GM12878 (cell line): ENCODE measurements at regions not wholly inside any gene's neighbourhood (a gene's known extent, or its start where the extent isn't known, plus 50 kb on each side); places are given as distances from the start of the nearest gene placed in this dataset.

Experiments used
- ATAC-seq: fragments of 200-7000 bp; cut with Tn5 transposase; 3 replicates; pipeline ENCODE4 v1.9.1; 2020; ENCODE audit warnings: mild to moderate bottlenecking, moderate library complexity
- BruUV-seq: library from RNA; stranded (reverse); fragments of 400-500 nt; replicated peaks from 2 replicates; lab custom pipeline; 2021; lab: Mats Ljungman, UMichigan
- CTCF ChIA-PET: fragments of 300-600 bp; sonication (Branson Sonifier 250); formaldehyde crosslinking; extraction: SDS; loops from one replicate; lab custom pipeline; 2021; ENCODE audit warnings: inconsistent platforms; lab: Yijun Ruan, JAX
- POLR2A ChIA-PET: fragments of 350-600 bp; formaldehyde crosslinking; extraction: SDS; loops from one replicate; lab custom pipeline; 2021; ENCODE audit warnings: inconsistent platforms; lab: Charles Lee
- RAD21 ChIA-PET: fragments of 300-600 bp; sonication (Branson Sonifier 250); formaldehyde crosslinking; loops from one replicate; lab custom pipeline; 2023; ENCODE audit warnings: antibody characterized with exemption; ENCODE audit not compliant: unreplicated experiment; lab: Charles Lee
- SMC1A ChIA-PET: fragments of 300-600 bp; sonication (Branson Sonifier 250); formaldehyde crosslinking; loops from one replicate; lab custom pipeline; 2023; ENCODE audit not compliant: unreplicated experiment, uncharacterized antibody; lab: Charles Lee
- DNase-seq: peaks from one replicate; pipeline ENCODE4 v3.0.0-alpha.2; 2011; ENCODE audit warnings: low read depth, low spot score
- FAIRE-seq: peaks from 3 replicates; lab custom pipeline; 2011; peaks lifted over from hg19 to GRCh38; lab: Jason Lieb, UNC
- H2AFZ ChIP-seq: 2 replicates; pipeline ENCODE4 v1.6.0; 2011; ENCODE audit warnings: low read depth, low read length, control low read depth; ENCODE audit not compliant: control insufficient read depth
- H3K27ac ChIP-seq: 2 replicates; pipeline ENCODE4 v1.5.1; 2011; ENCODE audit warnings: control low read depth; ENCODE audit not compliant: control insufficient read depth, insufficient read depth
- H3K27me3 ChIP-seq, 2 experiments: replicated peaks in 1 of 2; 2 replicates each; pipeline versions ENCODE4 v1.6.0 to v1.6.1; 2011; ENCODE audit warnings: low read length in 1 of 2; ENCODE audit not compliant: control insufficient read depth in 2 of 2, insufficient read depth in 2 of 2
- H3K36me3 ChIP-seq, 2 experiments: 2 replicates each; pipeline ENCODE4 v1.5.1; 2011; ENCODE audit warnings: low read length in 1 of 2; ENCODE audit not compliant: control insufficient read depth in 2 of 2, insufficient read depth in 2 of 2
- H3K4me1 ChIP-seq: 2 replicates; pipeline ENCODE4 v1.6.1; 2011; ENCODE audit warnings: mild to moderate bottlenecking, low read length, moderate library complexity, mixed read lengths; ENCODE audit not compliant: control insufficient read depth, insufficient read depth
- H3K4me2 ChIP-seq: 2 replicates; pipeline ENCODE4 v1.6.0; 2011; ENCODE audit warnings: control low read depth; ENCODE audit not compliant: control insufficient read depth, insufficient read depth
- H3K4me3 ChIP-seq: fragments of 200-600 bp; sonication (generic); 2 replicates; pipeline ENCODE4 v1.5.1; 2016
- H3K79me2 ChIP-seq: 2 replicates; pipeline ENCODE4 v1.6.0; 2011; ENCODE audit warnings: low read length; ENCODE audit not compliant: control insufficient read depth, insufficient read depth
- H3K9ac ChIP-seq: 2 replicates; pipeline ENCODE4 v1.8.0; 2011; ENCODE audit warnings: low read length, control low read depth, mixed read lengths; ENCODE audit not compliant: control insufficient read depth, insufficient read depth
- H3K9me3 ChIP-seq: replicated peaks from 3 replicates; pipeline ENCODE4 v1.5.1; 2011; ENCODE audit warnings: mild to moderate bottlenecking, low read length; ENCODE audit not compliant: control insufficient read depth, insufficient read depth
- H4K20me1 ChIP-seq: 2 replicates; pipeline ENCODE4 v1.6.0; 2011; ENCODE audit not compliant: control insufficient read depth, insufficient read depth
- BHLHE40 ChIP-seq, 2 experiments: fragments of 450-650 bp in 1 of 2; IDR thresholded peaks; 2 replicates each; pipeline ENCODE4 v1.6.1; 2011 to 2017; ENCODE audit warnings: low read depth in 2 of 2, borderline replicate concordance in 1 of 2, improper control_type of control experiment in 1 of 2, low read length in 1 of 2, mild to moderate bottlenecking in 1 of 2
- CTCF ChIP-seq, 3 experiments: IDR thresholded peaks in 2 of 3; conservative IDR thresholded peaks in 1 of 3; 2 replicates each; pipeline ENCODE4 v1.5.1; 2011; ENCODE audit warnings: low read depth in 3 of 3, low read length in 3 of 3, mild to moderate bottlenecking in 3 of 3, control low read depth in 2 of 3, moderate library complexity in 2 of 3, inconsistent platforms in 1 of 3, mixed read lengths in 1 of 3; ENCODE audit not compliant: control insufficient read depth in 2 of 3, insufficient read depth in 1 of 3; ENCODE audit errors: extremely low read depth in 1 of 3
- ETV6 ChIP-seq, 2 experiments: fragments of 450-650 bp in 1 of 2; IDR thresholded peaks in 1 of 2; conservative IDR thresholded peaks in 1 of 2; 2 replicates each; pipeline ENCODE4 v1.6.1; 2014; ENCODE audit warnings: antibody characterized with exemption in 1 of 2, borderline replicate concordance in 1 of 2, low read depth in 1 of 2, mild to moderate bottlenecking in 1 of 2, moderate library complexity in 1 of 2
- EZH2 ChIP-seq: IDR thresholded peaks from 2 replicates; pipeline ENCODE4 v1.6.1; 2012; ENCODE audit warnings: low read depth, mild to moderate bottlenecking, control low read depth, inconsistent platforms, low read length, borderline replicate concordance; ENCODE audit not compliant: control insufficient read depth
- MAX ChIP-seq: IDR thresholded peaks from 2 replicates; pipeline ENCODE4 v1.6.1; 2012; ENCODE audit warnings: low read depth, low read length, improper control_type of control experiment
- MYB ChIP-seq: fragments of 150-350 bp; IDR thresholded peaks from 2 replicates; pipeline ENCODE4 v1.6.1; 2014; ENCODE audit warnings: mild to moderate bottlenecking, low read depth, low read length, borderline replicate concordance
- SMARCA5 ChIP-seq: fragments of 450-650 bp; IDR thresholded peaks from 2 replicates; pipeline ENCODE4 v1.6.1; 2017; ENCODE audit warnings: mild to moderate bottlenecking
- SPI1 ChIP-seq: IDR thresholded peaks from 2 replicates; pipeline ENCODE4 v1.6.1; 2011; ENCODE audit warnings: low read depth, mild to moderate bottlenecking, low read length, moderate library complexity, borderline replicate concordance; ENCODE audit not compliant: insufficient read depth
- SREBF1 ChIP-seq: IDR thresholded peaks from 2 replicates; pipeline ENCODE4 v1.6.1; 2012; ENCODE audit warnings: mild to moderate bottlenecking, low read length
- SREBF2 ChIP-seq: IDR thresholded peaks from 2 replicates; pipeline ENCODE4 v1.6.1; 2012; ENCODE audit warnings: mild to moderate bottlenecking, low read length
- SRF ChIP-seq, 2 experiments: IDR thresholded peaks; 2 replicates each; pipeline ENCODE4 v1.6.1; 2011; ENCODE audit warnings: low read depth in 2 of 2, low read length in 2 of 2, mild to moderate bottlenecking in 1 of 2, moderate library complexity in 1 of 2
- TARDBP ChIP-seq: IDR thresholded peaks from 2 replicates; pipeline ENCODE4 v1.6.1; 2016; ENCODE audit warnings: borderline replicate concordance
- ZBTB4 ChIP-seq: fragments of 450-650 bp; formaldehyde crosslinking; IDR thresholded peaks from 2 replicates; pipeline ENCODE4 v1.4.0; 2022; ENCODE audit warnings: mild to moderate bottlenecking, moderate library complexity
- ZNF274 ChIP-seq: IDR thresholded peaks from one replicate; pipeline ENCODE4 v1.8.0; 2011; ENCODE audit not compliant: insufficient read length, insufficient read depth
- WGBS: methylation state at CpG from one replicate; pipeline ENCODE4 v1.1.6; 2016; ENCODE audit warnings: low lambda C conversion rate; ENCODE audit not compliant: insufficient replicate concordance, insufficient coverage; ENCODE audit errors: missing lambda C conversion rate; 5-methylcytosine and 5-hydroxymethylcytosine counted together
- in situ Hi-C: fragments of 300-500 bp; cut with MboI; formaldehyde crosslinking; loops from 9 replicates; pipeline ENCODE4 v1.14.3; 2018; ENCODE audit warnings: mixed read lengths
- intact Hi-C: fragments of 100-400 bp; cut with micrococcal nuclease; formaldehyde crosslinking; loops from one replicate; pipeline ENCODE4 v1.14.2; 2022; ENCODE audit not compliant: unreplicated experiment

- intact Hi-C loops (loop anchor here (1.0 to 10.0 kb wide), 10 partner anchors 68 to 800 kb away; partner anchors contain the start of gene ID2), in situ Hi-C loops (loop anchor here (10.0 kb wide), 1 partner anchor 450 kb away; the partner anchor contains the start of gene ID2)
- H3K27ac ChIP-seq, result peak overlapping the region; percentile 41
- peak overlapping the region; percentile 64 for H3K4me2 ChIP-seq
- no peaks in the 10 kb centered on the region for H3K27me3 ChIP-seq
- no peaks in the 10 kb centered on the region for H4K20me1 ChIP-seq
- peaks cover 2% of the 10 kb centered on the region for H3K9me3 ChIP-seq
- H3K36me3 ChIP-seq, result no peaks in the 10 kb centered on the region
- ChIA-PET POLR2A (interaction anchor here (0.6 to 2.8 kb wide), 8 partner anchors 9 to 181 kb away, joined by 3 to 10 read pairs (median 3); no protein-coding TSS in a partner anchor), SMC1A (interaction anchor here (0.6 to 9.8 kb wide), 38 partner anchors 11 to 807 kb away, joined by 3 to 125 read pairs (median 4); no protein-coding TSS in a partner anchor), RAD21 (interaction anchor here (0.7 to 4.1 kb wide), 28 partner anchors 11 to 808 kb away, joined by 3 to 23 read pairs (median 3); no protein-coding TSS in a partner anchor), CTCF (interaction anchor here (1.0 to 2.0 kb wide), 11 partner anchors 18 to 510 kb away, joined by 3 to 6 read pairs (median 4); no protein-coding TSS in a partner anchor)
- FAIRE-seq (peak; percentile 84), ATAC-seq (peak; percentile 88), DNase-seq (peak; percentile 90)
- H3K4me3 ChIP-seq, result peak overlapping the region; percentile 26; the same call in 1 of the 2 replicates
- H3K9ac ChIP-seq, result no peak overlapping the region
- peaks cover 39% of the 10 kb centered on the region for H3K4me1 ChIP-seq
- H3K79me2 ChIP-seq, result no peaks in the 10 kb centered on the region
- no TSS peak for BruUV-seq
- 5% methylated on average over 13 of the region's 13 CpGs for WGBS
- no peak overlapping the region; the same call in 1 of the 2 replicates for H2AFZ ChIP-seq
- no peak for TF ChIP-seq MYB
- no peak for TF ChIP-seq ZNF274
- 0 out of 4 replicates have a peak, but pooled peaks of 1 of the 2 experiments have one; percentile 25 for TF ChIP-seq SRF (IDR thresholded peaks at IDR 0.05; ENCODE audit: low read depth in 2 of 2, low read length in 2 of 2)
- no peak for TF ChIP-seq MAX
- TF ChIP-seq ETV6 (conservative IDR thresholded peaks at IDR 0.05 in 1 of 2, IDR thresholded peaks at IDR 0.05 in 1 of 2; ENCODE audit: borderline replicate concordance in 1 of 2, low read depth in 1 of 2), result peak in 1 of 2 experiments; percentile 23; a peak in 1 of 4 replicates
- TF ChIP-seq SMARCA5, result no peak; the same call in 1 of the 2 replicates
- TF ChIP-seq TARDBP, result no peak
- TF ChIP-seq SREBF1, result no peak
- peak; percentile 82 to 91 for TF ChIP-seq BHLHE40 (IDR thresholded peaks at IDR 0.05; ENCODE audit: borderline replicate concordance in 1 of 2, low read depth in 2 of 2, low read length in 1 of 2)
- TF ChIP-seq ZBTB4 (CRISPR knock-in tag), result no peak
- no peak for TF ChIP-seq EZH2
- TF ChIP-seq SREBF2, result no peak
- TF ChIP-seq SPI1, result no peak
- no peak for TF ChIP-seq CTCF (IDR thresholded peaks at IDR 0.05 in 2 of 3, conservative IDR thresholded peaks at IDR 0.05 in 1 of 3; ENCODE audit: control insufficient read depth in 2 of 3, extremely low read depth in 1 of 3, insufficient read depth in 1 of 3, low read depth in 3 of 3, low read length in 3 of 3)
Observed at GRCh38 chr2:8234757-8235374, 447.0 kb upstream of the ID2 start.
